Breast epithelium (tissue), 4 donors: ENCODE measurements at regions not wholly inside any gene's neighbourhood (a gene's known extent, or its start where the extent isn't known, plus 50 kb on each side); places are given as distances from the start of the nearest gene placed in this dataset.

Experiments used
- DNase-seq, 2 donors: peaks; one replicate each; pipeline ENCODE4 v3.0.0-alpha.2; 2019; ENCODE audit warnings: low spot score in 2 of 2
- H3K27ac ChIP-seq, 2 donors: fragments of 200-600 bp; sonication (generic) in 1 of 2; one replicate each; pipeline ENCODE4 v1.5.1; 2016 to 2019; ENCODE audit warnings: mild to moderate bottlenecking in 1 of 2
- H3K27me3 ChIP-seq, 2 donors: fragments of 200-600 bp; sonication (generic) in 1 of 2; one replicate each; pipeline versions ENCODE4 v1.5.1 to v1.6.0; 2017 to 2019; ENCODE audit warnings: control low read depth in 1 of 2, mild to moderate bottlenecking in 1 of 2
- H3K36me3 ChIP-seq: fragments of 200-600 bp; one replicate; pipeline ENCODE4 v1.5.1; 2019
- H3K4me1 ChIP-seq, 2 donors: fragments of 200-600 bp; sonication (generic); one replicate each; pipeline ENCODE4 v1.5.1; 2016 to 2019; ENCODE audit warnings: control low read depth in 1 of 2
- H3K4me3 ChIP-seq, 3 donors: fragments of 200-600 bp; sonication (generic); 1 replicate in 2 of 3; 2 replicates in 1 of 3; pipeline ENCODE4 v1.5.1; 2016 to 2019; ENCODE audit warnings: mild to moderate bottlenecking in 3 of 3, moderate library complexity in 2 of 3
- H3K9me3 ChIP-seq, 2 donors: fragments of 200-600 bp; sonication (generic) in 1 of 2; one replicate each; pipeline ENCODE4 v1.5.1; 2016 to 2019; ENCODE audit warnings: control low read depth in 1 of 2
- CTCF ChIP-seq, 3 donors: fragments of 450-650 bp; IDR thresholded peaks; one replicate each; pipeline ENCODE4 v1.5.1; 2016 to 2017; ENCODE audit warnings: antibody characterized with exemption in 3 of 3, mild to moderate bottlenecking in 3 of 3, moderate library complexity in 3 of 3
- POLR2A ChIP-seq: fragments of 450-650 bp; IDR thresholded peaks from one replicate; pipeline ENCODE4 v1.6.1; 2016; ENCODE audit warnings: antibody characterized with exemption, mild to moderate bottlenecking, moderate library complexity
- POLR2AphosphoS5 ChIP-seq, 3 donors: sonication (generic); formaldehyde crosslinking; IDR thresholded peaks; one replicate each; pipeline ENCODE4 v1.6.1; 2017; ENCODE audit warnings: antibody characterized with exemption in 3 of 3
- intact Hi-C: fragments of 100-400 bp; cut with DNase I; formaldehyde crosslinking; loops from one replicate; pipeline ENCODE4 v1.15.1; 2023; ENCODE audit warnings: low total_unique reads

GRCh38 chr15:59838900-59839299 lies 149.8 kb upstream of the BNIP2 start:
- Histone ChIP-seq H3K4me3 (no peak overlapping the region), H3K4me1 (no peaks in the 10 kb centered on the region), H3K27ac (no peak overlapping the region), H3K27me3 (no peaks in the 10 kb centered on the region), H3K9me3 (no peaks in the 10 kb centered on the region), H3K36me3 (no peaks in the 10 kb centered on the region)
- intact Hi-C loops = no loop called here
- no peak for DNase-seq
- TF ChIP-seq POLR2AphosphoS5 (IDR thresholded peaks at IDR 0.05) (no peak), POLR2A (no peak), CTCF (IDR thresholded peaks at IDR 0.05) (no peak)

- intact Hi-C loops = no loop called here
- Histone ChIP-seq H3K27me3 (no peaks in the 10 kb centered on the region), H3K4me3 (no peak overlapping the region), H3K36me3 (no peaks in the 10 kb centered on the region), H3K9me3 (no peaks in the 10 kb centered on the region), H3K4me1 (no peaks in the 10 kb centered on the region), H3K27ac (no peak overlapping the region)
- no peak for DNase-seq
- no peak for TF ChIP-seq CTCF (IDR thresholded peaks at IDR 0.05)
- TF ChIP-seq POLR2A = no peak
- no peak for TF ChIP-seq POLR2AphosphoS5 (IDR thresholded peaks at IDR 0.05)
Observed at GRCh38 chr15:59835776-59836175, 146.7 kb upstream of the BNIP2 start.

- no peak overlapping the region for H3K4me3 ChIP-seq
- no peaks in the 10 kb centered on the region for H3K36me3 ChIP-seq
- no peak for DNase-seq
- intact Hi-C loops = no loop called here
- TF ChIP-seq POLR2AphosphoS5 (IDR thresholded peaks at IDR 0.05) (no peak), POLR2A (no peak), CTCF (IDR thresholded peaks at IDR 0.05) (no peak)
- H3K9me3 ChIP-seq = no peaks in the 10 kb centered on the region
- H3K27ac ChIP-seq = no peak overlapping the region
- H3K4me1 ChIP-seq = no peaks in the 10 kb centered on the region
- no peaks in the 10 kb centered on the region for H3K27me3 ChIP-seq
Observed at GRCh38 chr15:59834528-59834927, 145.4 kb upstream of the BNIP2 start.

GRCh38 chr15:59833366-59833765 lies 144.2 kb upstream of the BNIP2 start:
- no peak for DNase-seq
- H3K27me3 ChIP-seq = no peaks in the 10 kb centered on the region
- H3K4me3 ChIP-seq = no peak overlapping the region
- no peaks in the 10 kb centered on the region for H3K36me3 ChIP-seq
- TF ChIP-seq POLR2A (no peak), CTCF (IDR thresholded peaks at IDR 0.05) (no peak), POLR2AphosphoS5 (IDR thresholded peaks at IDR 0.05) (no peak)
- no peaks in the 10 kb centered on the region for H3K4me1 ChIP-seq
- intact Hi-C loops = no loop called here
- no peaks in the 10 kb centered on the region for H3K9me3 ChIP-seq
- no peak overlapping the region for H3K27ac ChIP-seq

- no peak overlapping the region for H3K27ac ChIP-seq
- intact Hi-C loops = no loop called here
- DNase-seq = no peak
- TF ChIP-seq CTCF (IDR thresholded peaks at IDR 0.05) = no peak
- TF ChIP-seq POLR2AphosphoS5 (IDR thresholded peaks at IDR 0.05) = no peak
- TF ChIP-seq POLR2A = no peak
- no peaks in the 10 kb centered on the region for H3K4me1 ChIP-seq
- no peak overlapping the region for H3K4me3 ChIP-seq
- no peaks in the 10 kb centered on the region for H3K36me3 ChIP-seq
- peaks cover 0 to 4% of the 10 kb centered on the region in 2 donors for H3K27me3 ChIP-seq
- H3K9me3 ChIP-seq = no peaks in the 10 kb centered on the region
Observed at GRCh38 chr15:59830873-59831272, 141.8 kb upstream of the BNIP2 start.
